IMR-90 (cell line): ENCODE measurements at regions not wholly inside any gene's neighbourhood (a gene's known extent, or its start where the extent isn't known, plus 50 kb on each side); places are given as distances from the start of the nearest gene placed in this dataset.
A peak's percentile ranks its signal among the peaks of the same experiment; 100 is the strongest.

Source experiments
- ATAC-seq: fragments of 200-7000 bp; cut with Tn5 transposase; 2 replicates; pipeline ENCODE4 v1.9.1; 2020; ENCODE audit warnings: low read depth, mild to moderate bottlenecking, moderate library complexity
- BruUV-seq: library from RNA; stranded (reverse); fragments of 400-500 nt; replicated peaks from 2 replicates; lab custom pipeline; 2021; lab: Mats Ljungman, UMichigan
- CTCF ChIA-PET: fragments of 300-600 bp; formaldehyde crosslinking; extraction: SDS; loops from one replicate; lab custom pipeline; 2021; ENCODE audit warnings: antibody characterized with exemption; lab: Yijun Ruan, JAX
- POLR2A ChIA-PET: fragments of 300-600 bp; sonication (Branson Sonifier 250); formaldehyde crosslinking; loops from one replicate; lab custom pipeline; 2022; ENCODE audit warnings: antibody characterized with exemption; ENCODE audit not compliant: unreplicated experiment; lab: Charles Lee
- DNase-seq: peaks from one replicate; pipeline ENCODE4 v3.0.0; 2013
- H2AFZ ChIP-seq: replicated peaks from 2 replicates; pipeline ENCODE3; 2013; ENCODE audit warnings: low read length, mild to moderate bottlenecking; ENCODE audit not compliant: poor library complexity
- H2AK5ac ChIP-seq: 2 replicates; pipeline ENCODE4 v1.6.1; 2013; ENCODE audit warnings: low read depth, low read length, inconsistent platforms
- H2AK9ac ChIP-seq: replicated peaks from 2 replicates; pipeline ENCODE3; 2013; ENCODE audit warnings: mild to moderate bottlenecking, low read depth, low read length, moderate library complexity; ENCODE audit not compliant: poor library complexity
- H2BK120ac ChIP-seq: 2 replicates; pipeline ENCODE4 v1.6.1; 2013; ENCODE audit warnings: low read depth, low read length, inconsistent platforms
- H2BK15ac ChIP-seq: 3 replicates; pipeline ENCODE4 v1.6.1; 2013; ENCODE audit warnings: low read depth, low read length, inconsistent platforms
- H2BK20ac ChIP-seq: 2 replicates; pipeline ENCODE4 v1.6.1; 2013; ENCODE audit warnings: low read depth, mild to moderate bottlenecking, inconsistent platforms, low read length, moderate library complexity
- H2BK5ac ChIP-seq: 2 replicates; pipeline ENCODE4 v1.6.1; 2013; ENCODE audit warnings: mild to moderate bottlenecking, low read depth, low read length, inconsistent platforms; ENCODE audit not compliant: poor library complexity, severe bottlenecking
- H3K14ac ChIP-seq: replicated peaks from 2 replicates; pipeline ENCODE4 v1.6.1; 2013; ENCODE audit warnings: low read depth, low read length, inconsistent platforms
- H3K18ac ChIP-seq: 2 replicates; pipeline ENCODE4 v1.6.1; 2013; ENCODE audit warnings: low read depth, low read length, control low read depth
- H3K23ac ChIP-seq: 2 replicates; pipeline ENCODE4 v1.6.1; 2013; ENCODE audit warnings: low read depth, low read length, inconsistent platforms
- H3K27ac ChIP-seq: 2 replicates; pipeline ENCODE4 v1.5.1; 2013; ENCODE audit warnings: mild to moderate bottlenecking, control low read depth, low read length; ENCODE audit not compliant: insufficient read depth
- H3K27me3 ChIP-seq: 2 replicates; pipeline ENCODE4 v1.6.1; 2013; ENCODE audit warnings: low read length; ENCODE audit not compliant: control insufficient read depth, insufficient read depth
- H3K36me3 ChIP-seq: 2 replicates; pipeline ENCODE4 v1.6.1; 2013; ENCODE audit warnings: low read length, mixed read lengths; ENCODE audit not compliant: control insufficient read depth, insufficient read depth
- H3K4ac ChIP-seq: 2 replicates; pipeline ENCODE4 v1.6.1; 2013; ENCODE audit warnings: low read depth, low read length, inconsistent platforms
- H3K4me1 ChIP-seq: 2 replicates; pipeline ENCODE4 v1.6.1; 2013; ENCODE audit warnings: low read length, mixed read lengths; ENCODE audit not compliant: control insufficient read depth, insufficient read depth
- H3K4me2 ChIP-seq: 2 replicates; pipeline ENCODE4 v1.6.1; 2013; ENCODE audit warnings: low read depth, mild to moderate bottlenecking, control low read depth, low read length, moderate library complexity
- H3K4me3 ChIP-seq: 2 replicates; pipeline ENCODE4 v1.5.1; 2013; ENCODE audit warnings: low read depth, mild to moderate bottlenecking, control low read depth, low read length, moderate library complexity; ENCODE audit not compliant: insufficient read depth
- H3K56ac ChIP-seq: 2 replicates; pipeline ENCODE4 v1.6.1; 2013; ENCODE audit warnings: low read length, inconsistent platforms; ENCODE audit not compliant: insufficient read depth; ENCODE audit errors: extremely low read depth
- H3K79me1 ChIP-seq, 2 experiments: 2 replicates each; pipeline ENCODE4 v1.6.1; 2013; ENCODE audit warnings: low read length in 2 of 2, inconsistent platforms in 1 of 2, low read depth in 1 of 2
- H3K9ac ChIP-seq: 2 replicates; pipeline ENCODE4 v1.6.1; 2013; ENCODE audit warnings: low read depth, low read length, control low read depth
- H3K9me1 ChIP-seq: 2 replicates; pipeline ENCODE4 v1.6.1; 2013; ENCODE audit warnings: low read length, inconsistent platforms; ENCODE audit not compliant: insufficient read depth
- H3K9me3 ChIP-seq: 2 replicates; pipeline ENCODE4 v1.6.1; 2013; ENCODE audit warnings: low read length; ENCODE audit not compliant: control insufficient read depth, insufficient read depth
- H4K20me1 ChIP-seq: 2 replicates; pipeline ENCODE4 v1.6.1; 2013; ENCODE audit warnings: low read length, inconsistent platforms; ENCODE audit not compliant: insufficient read depth
- H4K5ac ChIP-seq: 2 replicates; pipeline ENCODE4 v1.6.1; 2013; ENCODE audit warnings: mild to moderate bottlenecking, low read depth, low read length, control low read depth
- H4K8ac ChIP-seq, 2 experiments: 2 replicates each; pipeline ENCODE4 v1.6.1; 2013; ENCODE audit warnings: low read depth in 2 of 2, low read length in 2 of 2, control low read depth in 1 of 2, inconsistent platforms in 1 of 2
- H4K91ac ChIP-seq: 2 replicates; pipeline ENCODE4 v1.6.1; 2013; ENCODE audit warnings: low read depth, low read length, inconsistent platforms; ENCODE audit not compliant: insufficient read depth
- BHLHE40 ChIP-seq: fragments of 150-350 bp; IDR thresholded peaks from 2 replicates; pipeline ENCODE4 v1.6.1; 2016; ENCODE audit warnings: mild to moderate bottlenecking, low read depth, low read length
- RAD21 ChIP-seq: IDR thresholded peaks from 2 replicates; pipeline ENCODE4 v1.6.1; 2012; ENCODE audit warnings: low read length, improper control_type of control experiment
- WGBS, 2 experiments: methylation state at CpG; one replicate each; pipeline versions ENCODE4 v1.1.5 to v1.1.7; 2013; ENCODE audit warnings: missing lambda C conversion rate in 2 of 2; ENCODE audit not compliant: insufficient read length in 1 of 2; ENCODE audit errors: extremely low coverage in 2 of 2; 5-methylcytosine and 5-hydroxymethylcytosine counted together
- dilution Hi-C: fragments of 300-500 bp; cut with HindIII; formaldehyde crosslinking; loops from one replicate; pipeline ENCODE4 v1.14.3; 2018; ENCODE audit warnings: low sequenced_read_pairs; ENCODE audit not compliant: unreplicated experiment
- in situ Hi-C: fragments of 300-500 bp; cut with MboI; formaldehyde crosslinking; loops from 3 replicates; pipeline ENCODE4 v1.14.3; 2019; ENCODE audit warnings: low sequenced_read_pairs, inconsistent platforms, mixed read lengths
- intact Hi-C: fragments of 100-400 bp; cut with micrococcal nuclease; formaldehyde crosslinking; loops from 2 replicates; pipeline ENCODE4 v1.10.0; 2022

DNA sequence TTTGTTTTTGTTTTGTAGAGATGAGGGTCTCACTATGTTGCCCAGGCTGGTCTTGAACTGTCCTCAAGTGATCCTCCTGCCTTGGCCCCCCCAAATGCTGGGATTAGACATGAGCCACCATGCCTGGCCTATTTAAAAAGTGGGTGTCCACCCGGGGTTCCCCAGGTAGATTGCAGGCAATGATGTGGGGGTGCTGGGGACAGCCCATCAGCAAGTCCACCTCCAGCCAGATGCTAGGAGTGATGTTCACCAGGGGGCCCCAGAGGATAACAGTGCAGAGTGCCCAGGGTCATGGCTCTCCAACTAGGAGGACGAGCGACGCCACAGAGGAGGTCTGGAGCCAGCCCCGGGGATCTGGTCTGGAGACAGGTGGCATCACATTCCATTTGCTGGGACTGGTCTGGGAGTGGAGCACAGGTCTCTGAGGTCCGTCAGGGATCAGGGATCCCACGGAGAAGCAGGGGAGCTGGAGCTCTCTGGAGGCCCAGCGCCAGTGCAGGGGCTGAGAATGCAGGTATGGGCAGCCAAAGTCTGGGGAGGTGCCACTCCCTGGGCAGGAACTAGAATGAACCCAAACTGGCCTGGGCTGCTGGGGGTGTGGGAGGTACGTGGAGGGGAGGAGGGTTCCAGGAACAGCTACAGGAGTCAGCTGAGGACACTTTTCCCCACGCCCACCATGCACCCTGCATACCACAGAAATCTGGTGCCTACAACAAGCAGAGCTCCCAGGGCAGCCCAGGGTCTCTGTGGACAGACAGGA is 51.2 kb upstream of the PCSK6 start:
- Histone ChIP-seq H3K14ac (no peak overlapping the region), H4K5ac (no peak overlapping the region), H4K8ac (no peak overlapping the region), H3K18ac (no peak overlapping the region), H4K20me1 (no peaks in the 10 kb centered on the region), H3K27me3 (peaks cover 8% of the 10 kb centered on the region), H3K4me1 (no peaks in the 10 kb centered on the region), H2BK120ac (no peak overlapping the region), H4K91ac (no peak overlapping the region), H3K79me1 (no peaks in the 10 kb centered on the region), H3K9ac (no peak overlapping the region), H3K27ac (no peak overlapping the region), H3K56ac (no peak overlapping the region), H2AK5ac (no peak overlapping the region), H3K9me1 (no peaks in the 10 kb centered on the region), H2BK20ac (no peak overlapping the region), H3K9me3 (peaks cover 5% of the 10 kb centered on the region), H2AFZ (no peak overlapping the region), H3K36me3 (no peaks in the 10 kb centered on the region), H2AK9ac (no peak overlapping the region), H3K23ac (no peak overlapping the region), H3K4ac (no peak overlapping the region), H3K4me3 (no peak overlapping the region), H3K4me2 (no peak overlapping the region), H2BK15ac (no peak overlapping the region), H2BK5ac (no peak overlapping the region)
- CTCF ChIA-PET: no interaction called here
- POLR2A ChIA-PET: no interaction called here
- ATAC-seq (no peak), DNase-seq (no peak)
- intact Hi-C loops (no loop called here), dilution Hi-C loops (no loop called here), in situ Hi-C loops (no loop called here)
- WGBS, 2 experiments: 83% methylated on average over 7 of the region's 10 CpGs; no CpG with 5 or more reads in 1 of the 2 experiments
- BruUV-seq: no TSS peak
- TF ChIP-seq BHLHE40: no peak
- TF ChIP-seq RAD21: 0 out of 2 replicates have a peak, but pooled peaks have one; percentile 10
